ENCODE measurements at regions not wholly inside any gene's neighbourhood (a gene's known extent, or its start where the extent isn't known, plus 50 kb on each side); places are given as distances from the start of the nearest gene placed in this dataset.
A peak's percentile ranks its signal among the peaks of the same experiment; 100 is the strongest.

DNA sequence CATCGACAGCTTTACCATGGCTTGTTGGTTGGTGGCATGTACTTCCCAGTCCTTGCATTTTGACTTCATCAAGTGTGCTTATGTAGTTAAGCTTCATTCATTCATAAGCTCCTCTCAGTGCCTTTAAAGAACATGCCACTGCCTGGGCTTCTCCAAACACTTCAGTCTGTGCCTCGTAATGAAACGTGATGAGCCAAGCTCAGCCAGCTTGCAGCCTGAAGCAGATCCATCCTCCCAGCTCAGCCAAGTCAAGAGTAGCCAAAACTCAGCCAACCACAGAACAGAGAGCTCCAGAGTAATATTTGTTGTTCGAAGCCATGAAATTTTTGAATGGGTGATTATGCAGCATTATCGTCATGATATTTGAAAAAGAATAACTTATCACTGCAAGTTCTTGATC is 989.7 kb downstream of the EFNB2 start:
- H3K27me3 ChIP-seq (ENCODE audit: low read depth, low read length) = no peaks in the 10 kb centered on the region
- H3K27ac ChIP-seq (ENCODE audit: low read length) = no peak overlapping the region
- H3K4me1 ChIP-seq (ENCODE audit: low read length) = 0 out of 2 replicates have a peak, but pooled peaks cover 5% of the 10 kb centered on the region
- TF ChIP-seq, protein P1, sequence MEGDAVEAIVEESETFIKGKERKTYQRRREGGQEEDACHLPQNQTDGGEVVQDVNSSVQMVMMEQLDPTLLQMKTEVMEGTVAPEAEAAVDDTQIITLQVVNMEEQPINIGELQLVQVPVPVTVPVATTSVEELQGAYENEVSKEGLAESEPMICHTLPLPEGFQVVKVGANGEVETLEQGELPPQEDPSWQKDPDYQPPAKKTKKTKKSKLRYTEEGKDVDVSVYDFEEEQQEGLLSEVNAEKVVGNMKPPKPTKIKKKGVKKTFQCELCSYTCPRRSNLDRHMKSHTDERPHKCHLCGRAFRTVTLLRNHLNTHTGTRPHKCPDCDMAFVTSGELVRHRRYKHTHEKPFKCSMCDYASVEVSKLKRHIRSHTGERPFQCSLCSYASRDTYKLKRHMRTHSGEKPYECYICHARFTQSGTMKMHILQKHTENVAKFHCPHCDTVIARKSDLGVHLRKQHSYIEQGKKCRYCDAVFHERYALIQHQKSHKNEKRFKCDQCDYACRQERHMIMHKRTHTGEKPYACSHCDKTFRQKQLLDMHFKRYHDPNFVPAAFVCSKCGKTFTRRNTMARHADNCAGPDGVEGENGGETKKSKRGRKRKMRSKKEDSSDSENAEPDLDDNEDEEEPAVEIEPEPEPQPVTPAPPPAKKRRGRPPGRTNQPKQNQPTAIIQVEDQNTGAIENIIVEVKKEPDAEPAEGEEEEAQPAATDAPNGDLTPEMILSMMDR (IDR thresholded peaks at IDR 0.05; ENCODE audit: low read depth, low read length) = no peak
- TF ChIP-seq EZH2phosphoT487 (IDR thresholded peaks at IDR 0.05; ENCODE audit: low read depth) = no peak
- no peak overlapping the region for H3K4me3 ChIP-seq (ENCODE audit: low read length)
- no peaks in the 10 kb centered on the region for H3K36me3 ChIP-seq (replicated peaks; ENCODE audit: low read depth, low read length)
- H3K9me3 ChIP-seq (ENCODE audit: insufficient read depth, low read length) = no peaks in the 10 kb centered on the region; the same call in 1 of the 2 replicates
- no peak overlapping the region for H3K4me2 ChIP-seq (ENCODE audit: low read length)
- no peaks in the 10 kb centered on the region for H4K20me1 ChIP-seq (ENCODE audit: insufficient read depth, low read length)
- no peaks in the 10 kb centered on the region for H3K79me2 ChIP-seq (ENCODE audit: low read length)
- H3K9ac ChIP-seq (ENCODE audit: low read length) = no peak overlapping the region
- H2AFZ ChIP-seq (ENCODE audit: low read depth, low read length) = no peak overlapping the region

DNA sequence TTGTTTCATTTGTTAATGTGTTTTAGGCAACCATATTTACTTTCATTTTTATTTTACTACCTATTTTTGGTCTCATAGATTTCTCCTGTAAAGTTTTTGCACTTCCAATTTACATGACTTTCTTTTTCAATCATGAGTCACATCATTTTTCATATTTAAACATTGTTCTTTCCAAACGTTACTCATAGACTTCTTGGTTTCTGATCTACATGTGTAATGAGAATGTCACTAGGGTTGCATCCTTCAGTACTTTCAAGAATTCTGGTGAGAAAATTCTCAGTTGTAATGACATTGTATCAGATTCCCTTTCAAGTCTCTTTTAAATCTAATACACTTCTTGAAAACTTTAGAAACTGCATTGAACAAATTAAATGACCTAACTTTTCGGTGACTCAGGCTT is 991.7 kb downstream of the EFNB2 start:
- 0 out of 2 replicates have a peak, but pooled peaks cover 5% of the 10 kb centered on the region for H3K4me1 ChIP-seq (ENCODE audit: low read length)
- TF ChIP-seq, protein P1 (IDR thresholded peaks at IDR 0.05; ENCODE audit: low read depth, low read length) = no peak
- no peak for TF ChIP-seq EZH2phosphoT487 (IDR thresholded peaks at IDR 0.05; ENCODE audit: low read depth)
- H3K36me3 ChIP-seq (replicated peaks; ENCODE audit: low read depth, low read length) = no peaks in the 10 kb centered on the region
- no peaks in the 10 kb centered on the region for H4K20me1 ChIP-seq (ENCODE audit: insufficient read depth, low read length)
- H3K27me3 ChIP-seq (ENCODE audit: low read depth, low read length) = no peaks in the 10 kb centered on the region
- no peaks in the 10 kb centered on the region for H3K79me2 ChIP-seq (ENCODE audit: low read length)
- no peak overlapping the region for H3K9ac ChIP-seq (ENCODE audit: low read length)
- H3K4me3 ChIP-seq (ENCODE audit: low read length) = no peak overlapping the region
- no peaks in the 10 kb centered on the region; the same call in 1 of the 2 replicates for H3K9me3 ChIP-seq (ENCODE audit: insufficient read depth, low read length)
- no peak overlapping the region for H3K27ac ChIP-seq (ENCODE audit: low read length)
- H3K4me2 ChIP-seq (ENCODE audit: low read length) = no peak overlapping the region
- H2AFZ ChIP-seq (ENCODE audit: low read depth, low read length) = no peak overlapping the region

DNA sequence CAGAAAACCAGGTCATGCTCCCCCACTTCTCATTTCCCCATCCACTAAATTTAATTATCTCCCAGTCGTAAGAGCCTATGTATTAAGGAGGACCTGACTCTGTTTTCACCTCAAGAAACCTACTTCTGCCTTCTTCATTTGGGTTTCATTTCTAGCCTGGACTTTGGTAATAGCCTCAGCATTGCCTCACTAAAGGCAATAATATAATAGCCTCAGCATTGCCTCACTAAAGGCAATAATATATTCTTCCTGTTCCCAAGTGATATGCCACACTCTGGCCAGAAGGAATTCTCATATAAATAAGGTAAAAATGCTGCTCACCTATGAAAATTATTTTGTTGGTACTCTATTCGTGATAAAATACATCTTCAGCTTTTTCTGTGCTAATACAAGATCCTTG is 993.9 kb downstream of the EFNB2 start:
- Histone ChIP-seq H3K9me3 (ENCODE audit: insufficient read depth, low read length) (no peaks in the 10 kb centered on the region; the same call in 1 of the 2 replicates), H3K4me1 (ENCODE audit: low read length) (0 out of 2 replicates have a peak, but pooled peaks cover 5% of the 10 kb centered on the region), H3K4me3 (ENCODE audit: low read length) (no peak overlapping the region), H3K9ac (ENCODE audit: low read length) (no peak overlapping the region), H3K27me3 (ENCODE audit: low read depth, low read length) (no peaks in the 10 kb centered on the region), H4K20me1 (ENCODE audit: insufficient read depth, low read length) (no peaks in the 10 kb centered on the region), H3K79me2 (ENCODE audit: low read length) (no peaks in the 10 kb centered on the region), H3K27ac (ENCODE audit: low read length) (no peak overlapping the region), H3K36me3 (replicated peaks; ENCODE audit: low read depth, low read length) (no peaks in the 10 kb centered on the region), H3K4me2 (ENCODE audit: low read length) (0 out of 2 replicates have a peak overlapping the region, but pooled peaks have one; percentile 33), H2AFZ (ENCODE audit: low read depth, low read length) (peak overlapping the region; percentile 29; the same call in 1 of the 2 replicates)
- no peak for TF ChIP-seq EZH2phosphoT487 (IDR thresholded peaks at IDR 0.05; ENCODE audit: low read depth)
- TF ChIP-seq, protein P1 (IDR thresholded peaks at IDR 0.05; ENCODE audit: low read depth, low read length) = no peak

DNA sequence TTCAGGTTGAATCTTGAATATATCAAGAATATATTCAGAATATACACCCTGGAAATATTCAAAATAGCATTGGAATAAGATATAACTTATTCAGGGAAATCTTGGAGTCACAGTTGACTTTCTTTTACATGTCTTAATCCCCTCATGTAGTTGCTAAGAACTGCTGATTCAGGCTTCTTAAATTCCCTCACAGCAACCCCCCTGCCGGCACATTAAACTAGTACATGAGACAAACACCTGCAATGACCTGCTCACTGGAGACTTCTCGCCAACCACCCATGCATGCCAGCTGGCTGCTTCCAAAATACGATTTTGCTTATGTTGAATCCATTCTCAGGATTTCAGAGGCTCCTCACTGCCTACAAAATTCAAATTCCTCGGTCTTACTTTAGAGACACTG is 997.1 kb downstream of the EFNB2 start:
- no peaks in the 10 kb centered on the region for H3K79me2 ChIP-seq (ENCODE audit: low read length)
- no peaks in the 10 kb centered on the region for H4K20me1 ChIP-seq (ENCODE audit: insufficient read depth, low read length)
- H3K4me1 ChIP-seq (ENCODE audit: low read length) = no peaks in the 10 kb centered on the region
- no peak overlapping the region for H3K27ac ChIP-seq (ENCODE audit: low read length)
- H3K4me2 ChIP-seq (ENCODE audit: low read length) = no peak overlapping the region
- H3K27me3 ChIP-seq (ENCODE audit: low read depth, low read length) = no peaks in the 10 kb centered on the region
- H2AFZ ChIP-seq (ENCODE audit: low read depth, low read length) = no peak overlapping the region
- H3K36me3 ChIP-seq (replicated peaks; ENCODE audit: low read depth, low read length) = no peaks in the 10 kb centered on the region
- no peak overlapping the region for H3K4me3 ChIP-seq (ENCODE audit: low read length)
- no peak for TF ChIP-seq EZH2phosphoT487 (IDR thresholded peaks at IDR 0.05; ENCODE audit: low read depth)
- TF ChIP-seq, protein P1 (IDR thresholded peaks at IDR 0.05; ENCODE audit: low read depth, low read length) = no peak
- H3K9me3 ChIP-seq (ENCODE audit: insufficient read depth, low read length) = no peaks in the 10 kb centered on the region; the same call in 1 of the 2 replicates
- no peak overlapping the region for H3K9ac ChIP-seq (ENCODE audit: low read length)

All from OCI-LY3 (cell line).